Superior temporal gyrus (tissue), 1 donor: ENCODE measurements at regions not wholly inside any gene's neighbourhood (a gene's known extent, or its start where the extent isn't known, plus 50 kb on each side); places are given as distances from the start of the nearest gene placed in this dataset.
"Not testable (repeated sequence)": the region's sequence is repeated elsewhere in the genome, so short reads cannot be mapped to it uniquely, and the experiment has no call there.

Experiments used
- DNase-seq: peaks from one replicate; pipeline ENCODE4 v3.0.0-alpha.2; 2016; ENCODE audit errors: extremely low spot score

DNA sequence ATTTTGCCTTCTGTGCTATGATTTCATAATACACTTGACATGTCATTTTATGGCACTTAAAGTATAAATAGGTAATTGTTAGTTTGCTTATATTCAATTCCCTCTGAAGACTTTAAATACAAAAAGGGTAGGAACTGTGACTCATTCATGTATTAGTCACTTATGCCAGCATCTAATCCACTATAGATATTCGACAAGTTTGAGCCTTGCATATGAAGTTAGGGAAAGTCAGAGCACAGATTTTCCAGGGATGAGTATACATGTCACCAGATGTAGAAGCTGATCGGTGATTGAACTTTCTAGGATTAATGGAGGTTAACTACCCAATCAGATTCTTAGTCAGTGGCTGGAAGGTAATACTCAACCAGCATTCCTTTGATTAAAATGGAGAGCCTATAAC is 1321.5 kb downstream of the XPNPEP1 start:
- no peak for DNase-seq

DNA sequence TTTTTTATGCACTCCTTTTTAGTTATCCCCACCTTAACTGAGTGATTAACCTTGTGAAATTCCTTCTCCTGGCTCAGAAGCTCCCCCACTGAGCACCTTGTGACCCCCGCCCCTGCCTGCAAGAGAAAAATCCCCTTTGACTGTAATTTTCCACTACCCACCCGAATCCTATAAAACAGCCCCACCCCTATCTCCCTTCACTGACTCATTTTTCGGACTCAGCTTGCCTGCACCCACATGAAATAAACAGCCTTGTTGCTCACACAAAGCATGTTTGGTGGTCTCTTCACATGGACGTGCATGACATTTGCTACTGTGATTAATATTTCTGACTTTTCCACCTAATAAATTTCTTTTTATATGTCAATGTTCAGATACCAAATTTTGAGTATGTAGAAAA is 1322.8 kb downstream of the XPNPEP1 start:
- not testable (repeated sequence) for DNase-seq

DNA sequence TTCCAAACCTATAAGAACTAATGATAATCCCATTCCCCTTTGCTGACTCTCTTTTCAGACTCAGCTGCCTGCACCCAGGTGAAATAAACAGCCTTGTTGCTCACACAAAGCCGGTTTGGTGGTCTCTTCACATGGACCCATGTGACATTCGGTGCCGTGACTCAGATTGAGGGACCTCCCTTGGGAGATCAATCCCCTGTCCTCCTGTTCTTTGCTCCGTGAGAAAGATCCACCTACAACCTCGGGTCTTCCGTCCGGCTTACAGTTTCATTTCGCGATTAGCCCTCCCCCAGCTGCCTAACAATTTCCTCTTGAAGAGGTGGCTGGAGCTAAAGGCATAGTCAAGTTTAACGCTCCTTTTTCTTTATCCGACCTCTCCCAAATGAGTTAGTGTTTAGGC is 1324.0 kb downstream of the XPNPEP1 start:
- not testable (repeated sequence) for DNase-seq

DNA sequence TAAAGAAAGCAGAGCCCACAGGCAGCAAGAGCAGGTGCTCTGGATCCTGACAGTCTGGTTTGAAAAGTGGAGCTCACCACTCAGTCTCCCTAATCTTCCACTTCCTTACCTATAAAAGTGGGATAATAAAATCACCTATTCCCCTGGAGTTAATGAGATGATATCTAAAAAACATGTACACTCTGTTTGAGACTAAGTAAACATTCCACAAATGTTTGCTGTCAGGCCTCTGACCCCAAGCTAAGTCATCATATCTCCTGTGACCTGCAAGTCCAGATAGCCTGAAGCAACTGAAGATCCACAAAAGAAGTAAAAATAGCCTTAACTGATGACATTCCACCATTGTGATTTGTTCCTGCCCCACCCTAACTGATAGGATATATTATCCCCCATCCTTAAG is 1324.5 kb downstream of the XPNPEP1 start:
- DNase-seq: no peak

DNA sequence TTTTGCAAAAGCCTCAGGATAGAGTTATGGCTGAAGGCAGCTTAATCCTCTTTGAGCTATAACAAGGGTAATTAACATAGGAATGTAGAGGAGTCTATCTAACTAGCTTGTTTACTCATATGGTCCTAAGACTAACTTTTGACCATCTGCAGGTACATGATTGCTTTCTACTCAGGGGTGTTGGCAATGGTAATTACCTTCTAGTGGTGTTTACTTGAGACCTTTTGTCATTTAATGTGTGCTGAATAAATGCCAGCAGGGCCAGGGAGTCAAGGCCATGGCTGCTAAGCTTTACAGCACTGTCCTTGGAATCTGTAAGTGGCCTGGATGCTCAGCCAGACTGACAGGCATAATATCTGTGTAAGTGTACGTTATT is 1325.0 kb downstream of the XPNPEP1 start:
- DNase-seq: no peak

DNA sequence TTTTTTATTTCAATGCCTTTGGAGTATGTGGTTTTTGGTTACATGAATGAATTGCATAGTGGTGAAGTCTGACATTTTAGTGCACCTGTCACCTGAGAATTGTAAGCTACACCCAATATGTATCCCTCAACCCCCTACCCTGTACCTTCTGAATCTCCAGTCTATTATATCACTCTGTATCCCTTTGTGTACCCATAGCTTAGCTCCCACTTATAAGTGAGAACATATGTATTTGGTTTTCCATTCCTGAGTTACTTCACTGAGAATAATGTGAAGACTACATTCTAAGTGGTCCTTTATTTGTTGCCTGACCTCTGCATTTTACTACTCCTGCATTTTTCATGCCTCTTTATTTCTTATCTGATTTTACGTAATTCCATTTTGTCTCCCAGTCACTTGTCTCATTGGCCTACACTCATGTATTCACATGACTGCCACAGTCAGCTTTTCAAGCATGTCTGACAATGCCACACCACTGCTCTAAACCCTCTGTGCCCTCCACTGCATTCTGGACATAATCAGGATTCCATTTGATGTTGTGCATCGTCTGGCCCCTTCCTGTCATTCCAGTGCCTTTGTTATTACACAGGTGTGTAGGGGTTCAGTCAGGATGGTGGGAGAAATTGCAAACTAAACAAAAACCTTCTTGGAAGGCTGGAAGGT is 1325.5 kb downstream of the XPNPEP1 start:
- DNase-seq: no peak

DNA sequence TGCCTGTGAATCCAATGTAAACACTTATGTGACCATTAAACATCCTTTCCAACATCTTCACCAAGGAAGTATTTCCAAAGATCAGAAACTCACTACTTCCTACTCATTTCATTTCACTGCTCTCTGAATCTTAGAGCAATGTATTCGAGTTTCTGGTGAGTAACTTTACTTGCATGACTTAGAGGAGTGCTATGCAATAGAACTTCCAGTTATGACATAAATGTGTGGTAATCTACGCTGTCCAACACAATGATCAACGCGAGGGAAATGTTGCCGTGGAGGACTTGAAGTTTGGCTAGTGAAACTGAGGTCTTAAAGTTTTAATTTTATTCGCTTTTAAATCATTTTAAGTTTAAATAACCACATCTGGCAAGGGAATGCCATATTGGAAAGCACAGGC is 1326.3 kb downstream of the XPNPEP1 start:
- no peak for DNase-seq

DNA sequence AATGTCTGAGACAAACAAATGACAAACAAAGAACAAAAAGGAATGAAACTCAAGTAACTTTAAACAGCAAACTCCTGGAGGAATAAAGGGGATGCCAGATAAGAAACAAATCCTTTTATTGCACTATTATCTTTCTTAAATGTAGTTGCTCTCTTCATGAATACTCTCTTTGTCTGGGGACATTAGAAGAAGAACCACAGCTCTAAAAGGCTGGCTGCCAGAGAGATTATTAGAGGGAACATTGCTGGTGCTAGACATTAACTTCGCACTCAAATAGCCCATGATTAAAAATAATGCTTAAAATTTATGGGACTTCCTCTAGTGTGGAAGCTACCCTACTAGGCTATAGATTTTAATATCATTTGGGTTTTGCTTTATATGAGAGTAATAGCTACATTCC is 1330.4 kb downstream of the XPNPEP1 start:
- no peak for DNase-seq

DNA sequence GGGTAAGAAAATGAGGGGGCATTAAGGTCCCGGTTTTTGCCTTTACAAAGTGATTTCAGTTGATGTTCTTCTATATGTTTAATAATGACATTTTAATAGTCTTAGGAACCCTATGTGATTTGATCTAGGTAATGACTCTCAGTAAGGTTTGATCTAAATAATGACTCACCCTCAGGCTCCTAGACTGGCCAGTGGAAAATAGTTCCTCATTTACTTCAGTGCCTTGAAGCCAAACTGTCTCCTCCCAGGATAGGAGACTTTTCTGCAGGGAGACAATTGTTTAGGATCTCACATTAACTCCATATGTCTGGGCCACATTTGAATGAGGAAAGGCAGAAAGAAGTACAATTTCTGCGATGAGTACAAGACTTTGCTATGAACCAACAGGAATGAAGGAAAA is 1331.9 kb downstream of the XPNPEP1 start:
- DNase-seq: no peak

DNA sequence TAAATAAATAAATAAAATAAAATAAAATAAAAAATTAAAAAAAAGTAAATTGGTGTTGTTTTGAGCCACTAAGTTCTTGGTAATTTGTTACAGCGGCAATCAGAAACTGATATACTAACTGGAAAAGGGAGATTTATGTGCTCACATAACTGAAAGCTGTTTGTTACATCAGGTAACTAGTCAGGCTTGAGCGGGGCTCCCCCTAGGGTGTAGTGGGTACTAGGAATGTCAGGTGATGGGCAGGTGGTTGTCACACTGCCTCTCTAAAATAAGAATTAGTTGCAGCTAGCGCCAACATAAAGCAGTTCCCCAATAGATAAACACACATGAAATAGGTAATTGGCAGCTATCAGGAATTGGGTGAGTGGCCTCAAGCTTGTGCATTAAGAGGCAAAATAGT is 1336.9 kb downstream of the XPNPEP1 start:
- no peak for DNase-seq

DNA sequence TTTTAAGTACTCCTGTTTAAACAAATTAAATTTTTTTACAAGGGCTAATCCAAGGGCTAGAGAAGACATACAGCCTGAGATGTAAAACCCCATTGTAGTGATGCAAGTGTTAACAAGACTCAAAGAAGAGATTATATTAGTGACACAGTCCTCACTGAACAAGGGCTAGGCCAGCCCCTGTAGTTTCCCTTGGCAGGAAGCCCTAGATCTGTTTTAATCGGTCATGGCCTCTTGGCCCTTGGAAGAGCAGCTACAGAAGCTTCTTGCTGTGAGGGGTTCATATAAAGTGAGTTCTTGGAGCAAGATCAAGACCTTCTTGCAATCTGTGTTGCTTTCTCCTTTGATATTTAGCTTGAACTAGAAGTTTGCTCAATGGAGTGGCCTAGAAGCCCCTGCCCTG is 1339.4 kb downstream of the XPNPEP1 start:
- DNase-seq: no peak

DNA sequence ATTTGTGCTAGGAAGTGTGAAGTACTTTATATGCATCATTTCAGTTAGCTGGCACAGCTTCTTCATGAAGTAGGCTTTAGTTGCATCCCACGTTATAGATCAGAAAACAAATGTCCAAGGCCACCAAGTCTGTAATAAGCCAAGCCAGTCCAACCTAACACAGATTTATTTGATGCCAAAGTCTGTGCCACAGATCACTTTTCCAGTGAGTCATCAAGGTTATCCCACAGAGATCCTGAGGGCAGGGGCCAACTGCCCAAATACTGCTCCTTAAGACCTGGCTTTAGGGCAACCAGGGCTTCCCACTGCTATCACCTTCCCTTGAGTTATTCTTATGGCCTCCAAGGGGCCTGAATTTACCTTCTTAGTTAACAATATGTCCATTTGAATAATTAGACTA is 1340.4 kb downstream of the XPNPEP1 start:
- no peak for DNase-seq

DNA sequence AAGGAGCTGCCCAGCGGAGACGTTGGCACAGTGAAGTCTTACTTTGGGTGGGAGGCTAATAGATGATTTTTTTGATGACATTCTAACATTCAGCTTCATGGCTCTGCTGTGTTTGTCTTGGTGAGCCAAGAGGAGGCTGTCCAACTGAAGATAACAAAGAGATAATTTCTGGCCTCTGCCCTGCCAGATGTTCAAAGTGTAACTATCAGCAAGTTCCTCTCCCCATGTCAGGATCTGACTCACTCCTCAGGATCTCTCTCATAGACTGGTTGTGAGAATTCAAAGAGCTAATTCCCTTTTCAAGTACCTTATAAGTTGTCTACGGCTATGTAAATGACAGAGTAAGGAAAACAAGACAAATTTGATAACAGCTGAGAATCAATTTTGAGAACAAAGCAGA is 1340.9 kb downstream of the XPNPEP1 start:
- no peak for DNase-seq

DNA sequence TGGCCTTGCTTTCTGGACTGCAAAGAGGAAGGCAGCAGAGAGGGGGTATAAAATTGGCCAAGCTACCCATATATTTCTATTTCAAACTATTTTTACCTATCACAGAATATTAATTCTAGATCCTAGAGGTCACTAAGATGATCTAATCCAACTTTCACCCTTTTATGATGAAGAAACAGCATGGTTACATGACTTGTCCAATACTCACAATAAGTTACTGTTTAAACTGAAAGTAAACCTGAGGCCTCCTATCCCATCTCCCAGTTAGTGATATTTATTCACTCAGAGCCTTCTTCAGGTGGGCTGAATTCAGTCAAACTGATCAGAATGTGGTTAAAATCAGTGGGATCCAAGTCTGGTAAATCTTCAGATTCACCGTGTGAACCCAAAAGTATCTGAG is 1345.1 kb downstream of the XPNPEP1 start:
- DNase-seq: no peak

DNA sequence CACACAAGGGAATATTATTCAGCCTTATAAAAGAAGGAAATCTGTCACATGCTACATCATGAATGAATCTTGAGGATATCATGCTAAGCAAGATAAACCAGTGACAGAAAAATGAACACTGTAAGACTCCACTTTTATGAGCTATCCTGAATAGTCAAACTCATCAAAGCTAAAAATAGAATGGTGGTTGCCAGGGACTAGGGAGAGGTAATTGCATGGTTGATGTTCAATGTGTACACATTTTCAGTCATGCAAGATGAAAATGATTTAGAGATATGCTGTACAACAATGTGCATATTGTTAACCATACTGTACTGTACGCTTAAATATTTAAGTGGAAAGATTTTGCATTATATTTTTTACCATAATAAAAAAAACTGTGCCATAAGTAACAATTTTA is 1349.1 kb downstream of the XPNPEP1 start:
- DNase-seq: no peak

DNA sequence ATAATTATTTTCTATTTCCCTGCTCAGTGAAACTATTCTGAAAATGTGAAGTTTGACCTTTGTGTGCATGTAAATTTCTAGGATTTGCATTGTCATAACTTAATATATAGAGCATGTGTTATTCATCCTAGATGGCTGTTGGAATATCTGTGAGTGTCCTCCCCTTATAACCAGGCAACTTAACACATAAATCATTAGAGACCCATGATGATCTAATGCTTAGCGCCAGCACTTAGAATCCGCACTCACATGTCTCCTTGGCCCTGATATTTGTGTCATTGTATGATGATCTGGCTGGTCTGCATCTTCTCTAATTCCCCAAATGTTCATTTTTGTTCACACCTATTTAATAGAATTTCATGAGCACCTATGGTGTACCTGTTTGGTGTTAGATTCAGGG is 1354.5 kb downstream of the XPNPEP1 start:
- no peak for DNase-seq

DNA sequence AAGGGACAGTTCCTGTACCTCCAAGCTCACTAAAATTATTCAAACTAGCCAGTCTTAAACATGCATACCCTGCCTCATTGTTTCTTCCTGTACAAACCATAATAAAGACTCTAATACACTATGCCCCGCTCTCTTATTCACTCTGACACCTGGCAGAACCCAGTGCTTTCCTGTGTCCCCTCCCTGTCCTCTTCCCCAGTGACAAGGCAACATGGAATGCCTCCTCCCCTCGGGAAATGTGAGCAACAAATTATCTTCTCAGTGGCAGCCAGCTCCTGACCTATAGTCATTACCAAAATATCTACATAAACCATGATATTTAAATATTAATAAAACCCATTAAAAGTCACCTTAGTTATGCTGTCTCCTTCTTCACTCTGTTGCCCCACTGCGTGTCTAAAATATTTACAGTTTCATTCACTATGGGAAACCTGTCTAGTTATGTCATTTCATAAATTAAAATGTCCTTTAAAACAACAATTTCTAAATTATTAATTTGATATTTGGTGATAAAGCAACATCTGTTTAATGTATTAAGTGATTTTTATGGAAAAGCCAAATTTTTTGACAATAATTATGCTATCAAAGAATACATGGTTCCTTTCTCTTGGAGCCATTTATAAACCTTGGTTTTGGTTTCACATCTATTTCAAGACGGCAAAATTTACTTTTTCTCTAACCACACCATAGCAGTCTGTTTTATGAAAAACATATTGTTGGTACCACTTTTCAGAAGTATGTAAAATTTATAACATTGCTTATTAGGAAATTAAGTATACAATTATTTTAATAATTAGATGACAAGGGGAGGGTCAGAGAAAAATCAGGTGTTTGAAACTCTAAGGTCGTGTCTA is 1355.2 kb downstream of the XPNPEP1 start:
- no peak for DNase-seq

DNA sequence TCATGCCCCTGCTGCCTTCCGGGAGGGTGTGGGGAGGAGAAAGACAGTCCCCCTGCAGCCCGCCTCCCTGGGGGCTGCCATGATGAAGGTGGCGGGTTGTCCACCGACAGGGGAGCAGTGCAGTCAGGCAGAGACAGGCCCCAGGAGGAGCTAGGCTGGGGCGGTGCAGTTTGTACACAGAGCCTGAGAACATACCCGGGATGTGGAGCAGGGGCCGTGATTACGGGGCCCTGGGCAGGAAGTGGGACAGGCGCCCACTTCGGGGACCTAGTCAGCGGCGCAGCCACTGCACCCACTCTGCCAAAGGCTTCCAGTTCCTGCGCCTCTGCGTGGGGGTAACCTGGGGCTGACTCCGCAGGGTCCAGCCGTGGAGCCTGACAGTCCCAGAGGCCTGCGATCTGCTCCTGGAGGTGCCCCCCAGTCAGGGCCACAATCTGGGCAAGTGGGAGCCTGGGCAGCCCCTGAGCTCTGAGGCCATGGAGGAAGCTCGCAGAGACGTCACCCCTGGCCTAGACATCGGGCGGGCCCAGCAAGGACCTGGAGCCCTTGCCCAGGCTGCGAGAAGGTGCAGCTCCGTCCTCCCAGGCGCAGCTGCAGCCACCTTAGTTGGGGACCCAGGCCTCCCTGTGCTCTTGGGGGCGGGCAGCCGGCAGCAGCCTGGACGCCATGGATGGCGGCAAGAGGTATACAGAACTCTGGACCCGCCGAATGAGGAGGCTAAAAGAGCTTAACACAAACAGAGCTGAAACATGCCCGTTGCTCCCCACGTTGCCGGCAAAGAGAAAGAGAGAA is 1356.8 kb downstream of the XPNPEP1 start:
- no peak for DNase-seq

DNA sequence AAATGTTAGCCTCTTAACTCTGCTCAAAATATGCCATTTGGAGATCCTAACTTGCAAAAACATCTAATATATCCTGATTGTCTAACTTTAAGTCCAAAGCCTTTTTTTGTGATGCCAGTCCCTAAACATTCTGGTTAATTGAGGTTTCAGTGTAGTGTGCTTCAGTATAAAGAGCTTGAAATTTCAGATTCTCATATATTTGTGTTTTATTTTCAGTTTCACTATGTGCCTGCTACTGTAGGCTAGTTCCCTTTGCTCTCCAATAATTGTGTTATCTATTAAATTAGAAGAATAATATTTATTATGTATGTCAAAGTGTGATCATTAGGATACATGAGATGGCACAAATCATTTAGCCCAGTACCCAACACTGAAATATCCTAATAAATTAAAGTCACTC is 1361.2 kb downstream of the XPNPEP1 start:
- DNase-seq: no peak

DNA sequence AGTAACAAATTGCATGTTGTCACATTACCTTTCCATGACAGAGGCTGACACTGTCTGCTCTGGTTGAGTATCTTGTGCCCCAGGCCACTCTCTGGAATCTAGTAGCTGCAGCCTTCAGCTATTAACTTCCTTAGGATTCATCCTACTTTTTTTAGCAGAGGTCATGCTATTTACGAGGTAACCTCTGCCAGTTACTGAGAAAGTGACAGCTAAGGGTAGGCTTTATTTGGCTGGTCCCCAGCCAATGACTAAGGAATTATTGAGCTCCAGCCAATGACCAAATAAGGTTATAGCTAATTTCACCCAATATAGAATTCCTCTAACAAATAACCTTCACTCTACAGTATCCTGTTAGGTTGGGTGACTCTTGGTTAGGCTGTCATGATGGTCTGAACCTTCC is 1361.7 kb downstream of the XPNPEP1 start:
- DNase-seq: no peak

DNA sequence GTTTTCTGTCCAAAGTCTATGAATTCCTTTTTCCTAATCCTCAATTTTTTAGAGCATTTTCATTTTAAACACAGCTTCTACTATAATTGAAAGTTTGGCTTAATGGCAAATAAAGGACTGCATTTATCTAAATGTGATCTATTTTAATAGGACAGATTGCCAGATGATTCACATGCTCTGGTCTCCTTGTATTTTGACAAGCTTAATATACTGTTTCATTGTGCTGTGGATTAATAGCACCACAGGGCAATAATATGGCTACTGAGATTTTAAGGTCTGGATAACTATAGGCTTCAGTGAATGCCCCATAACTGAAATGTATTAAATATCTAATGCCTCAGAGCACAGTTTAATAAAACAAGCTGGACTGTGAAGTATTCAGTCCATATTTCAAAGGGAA is 1362.8 kb downstream of the XPNPEP1 start:
- no peak for DNase-seq

DNA sequence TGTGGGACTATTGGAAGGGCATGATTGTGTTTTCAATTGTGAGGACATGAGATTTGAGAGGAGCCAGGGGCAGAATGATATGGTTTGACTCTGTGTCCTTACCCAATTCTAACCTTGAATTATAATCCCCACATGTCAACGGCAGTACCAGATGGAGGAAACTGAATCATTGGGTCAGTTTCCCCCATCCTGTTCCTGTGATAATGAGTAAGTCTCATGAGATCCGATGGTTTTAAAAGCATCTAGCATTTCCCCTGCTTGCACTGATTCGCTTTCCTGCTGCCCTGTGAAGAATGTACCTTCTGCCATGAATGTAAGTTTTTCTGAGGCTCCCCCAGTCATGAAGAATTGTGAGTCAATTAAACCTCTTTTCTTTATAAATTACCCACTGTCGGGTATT is 1367.1 kb downstream of the XPNPEP1 start:
- no peak for DNase-seq

DNA sequence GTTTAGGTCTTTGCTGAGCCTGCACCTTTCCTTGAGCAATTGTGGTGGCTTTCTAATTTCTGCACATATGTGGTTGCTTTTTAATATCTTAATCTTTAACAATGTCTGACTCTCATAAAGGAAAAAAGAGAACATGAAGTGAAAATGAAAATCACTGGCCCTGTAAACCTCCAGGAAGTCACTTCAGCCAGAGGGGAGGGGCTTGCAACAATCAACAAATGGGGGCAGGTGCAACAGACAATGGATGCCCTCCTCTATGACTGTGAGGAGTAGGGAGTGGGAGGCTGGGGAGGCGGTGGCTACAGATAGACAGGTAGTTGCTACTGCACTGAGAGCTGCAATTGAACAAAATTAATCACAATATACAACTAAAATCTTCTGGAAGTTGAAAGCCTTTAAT is 1377.4 kb downstream of the XPNPEP1 start:
- DNase-seq: no peak
